ENCODE measurements at regions not wholly inside any gene's neighbourhood (a gene's known extent, or its start where the extent isn't known, plus 50 kb on each side); places are given as distances from the start of the nearest gene placed in this dataset.

DNA sequence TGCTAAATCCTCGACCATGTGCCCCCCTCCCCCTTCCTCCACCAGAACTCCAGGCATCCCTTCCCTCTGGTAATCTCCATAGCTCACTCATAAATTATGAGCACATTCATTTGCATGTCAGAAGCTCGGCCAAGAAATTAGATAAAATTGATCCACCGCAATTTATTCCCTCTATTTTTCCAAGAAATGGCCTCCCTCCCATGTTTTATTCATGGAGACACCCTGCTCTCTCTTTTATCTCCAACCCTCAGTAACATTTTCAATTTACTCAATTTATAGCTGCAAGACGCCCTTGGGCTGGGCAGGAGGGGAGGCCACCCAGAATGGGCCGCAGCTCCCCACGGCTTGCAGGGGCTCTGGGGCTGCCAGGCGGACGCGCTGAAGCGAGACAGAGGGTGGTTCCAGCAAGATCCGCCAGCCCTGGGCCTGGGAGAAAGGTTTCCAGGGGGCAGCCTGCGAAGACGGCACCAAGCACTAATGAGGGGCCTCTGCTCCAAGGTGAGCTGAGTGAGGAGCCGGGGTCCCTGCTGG, 54.7 kb upstream of the ZNF423 start:
- DNase-seq: no peak
- no peak for ATAC-seq

DNA sequence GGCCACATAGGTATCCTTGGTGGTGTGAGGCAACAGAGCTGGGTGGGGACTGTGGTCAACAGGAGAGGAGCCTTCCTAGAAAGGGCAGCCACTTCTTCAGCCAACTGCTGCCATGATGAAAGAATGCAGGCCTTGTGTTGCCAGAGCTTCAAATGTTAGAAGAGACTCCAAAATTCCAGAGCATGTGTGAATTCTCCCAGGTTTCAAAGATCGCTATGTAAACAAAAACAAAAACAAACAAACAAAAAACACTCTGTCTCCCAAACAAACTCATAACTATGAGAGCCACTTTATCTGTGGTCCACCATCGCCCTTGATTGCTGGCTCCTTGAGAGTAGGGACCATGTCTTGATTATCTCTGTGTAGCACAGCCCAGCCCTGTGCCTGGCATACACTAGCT, 55.5 kb upstream of the ZNF423 start:
- ATAC-seq (no peak), DNase-seq (no peak)

DNA sequence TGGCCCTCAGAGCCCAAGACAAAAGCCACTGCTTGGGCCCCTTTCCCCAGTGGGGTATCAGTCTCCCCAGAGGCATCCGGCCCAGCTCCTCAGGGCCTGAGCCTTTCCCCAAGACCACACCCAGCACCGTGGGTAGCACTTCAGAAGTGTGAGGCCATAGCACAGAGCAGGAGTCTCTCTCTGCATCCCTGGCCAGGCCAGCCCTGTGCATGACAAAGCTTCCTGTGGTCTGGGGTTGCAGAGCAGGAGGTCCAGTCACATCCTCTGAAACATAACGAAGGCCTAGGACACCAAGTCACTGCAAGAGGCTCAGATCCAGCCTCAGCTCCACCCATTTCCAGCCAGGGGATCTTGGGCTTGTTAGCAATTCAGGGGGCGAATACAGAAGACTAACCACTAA, 56.8 kb upstream of the ZNF423 start:
- no peak for ATAC-seq
- DNase-seq: no peak

DNA sequence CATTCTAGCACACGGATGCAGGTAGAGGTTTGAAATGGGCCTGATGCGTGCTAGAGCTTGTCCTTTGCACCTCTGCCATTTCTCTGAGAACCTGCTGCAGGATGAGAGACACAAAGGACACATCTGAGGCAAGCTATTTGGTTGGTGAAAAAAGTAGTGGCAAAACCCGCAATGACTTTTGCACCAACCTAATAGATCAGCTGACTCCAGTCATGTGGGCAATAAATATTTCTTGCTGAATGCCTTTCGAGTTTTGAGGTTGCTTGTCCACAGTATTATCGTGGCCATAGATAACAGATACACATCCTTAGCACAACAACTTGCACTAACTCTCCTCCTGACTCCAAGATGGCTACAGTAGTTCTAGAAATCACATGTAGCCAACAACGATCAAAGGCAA, 57.8 kb upstream of the ZNF423 start:
- ATAC-seq: no peak
- no peak for DNase-seq

DNA sequence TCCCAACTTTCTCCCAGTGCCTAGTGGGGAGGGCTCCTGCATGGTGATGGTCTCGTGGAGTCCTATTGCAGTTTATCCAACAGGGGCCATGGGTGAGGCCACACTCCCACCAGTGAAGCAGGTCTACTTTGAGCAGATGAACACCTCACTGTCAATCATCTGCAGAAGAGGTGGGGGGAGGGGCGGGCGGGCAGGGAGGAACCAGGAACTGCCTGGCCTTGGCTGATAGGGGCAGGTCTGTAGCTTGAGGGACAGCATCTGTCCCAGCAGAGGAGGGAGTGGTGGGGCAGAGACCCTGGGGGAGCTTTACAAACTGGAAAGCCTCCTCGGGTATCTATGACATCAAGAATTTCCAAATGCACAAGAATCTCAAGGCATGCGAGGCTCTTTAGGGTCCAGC, 58.7 kb upstream of the ZNF423 start:
- ATAC-seq (no peak), DNase-seq (no peak)

DNA sequence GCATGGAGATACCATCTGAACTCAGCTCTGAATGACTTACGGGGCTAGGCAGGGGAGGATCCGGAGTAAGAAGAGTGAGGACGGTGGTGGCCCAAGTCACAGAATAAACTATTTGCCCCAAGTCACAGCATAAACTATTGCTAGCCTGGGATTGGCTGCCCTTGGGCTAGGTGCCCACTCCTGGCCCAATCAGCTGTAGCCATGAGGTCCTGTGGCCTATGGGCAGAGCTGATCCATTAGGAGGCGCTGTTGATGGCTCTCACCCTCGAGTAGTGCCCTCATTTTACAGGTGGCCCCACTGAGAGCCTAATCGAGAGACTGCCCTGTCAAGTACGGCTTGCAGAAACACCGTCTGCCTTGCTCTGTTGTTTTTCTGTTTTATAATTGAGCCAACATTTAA, 62.3 kb upstream of the ZNF423 start:
- DNase-seq (no peak), ATAC-seq (no peak)

DNA sequence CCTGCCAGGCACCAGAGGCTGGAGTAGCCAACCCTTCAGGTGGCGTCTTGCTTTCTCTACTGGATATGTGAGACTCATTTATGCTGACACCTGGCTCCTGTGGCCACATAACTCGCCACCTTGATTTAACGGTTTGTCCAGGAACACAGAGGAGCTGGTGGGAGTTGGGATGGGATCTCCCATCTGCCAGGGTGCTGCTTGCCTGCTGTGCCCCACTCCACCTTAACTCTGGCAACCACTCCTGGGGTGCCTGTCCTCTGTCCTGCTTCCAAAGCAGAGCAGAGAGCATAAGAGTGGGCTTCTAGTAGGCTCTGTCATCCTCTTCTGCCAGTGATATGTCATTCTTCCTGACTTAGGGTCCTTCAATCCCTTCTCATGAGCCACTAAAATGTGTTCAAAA, 63.4 kb upstream of the ZNF423 start:
- ATAC-seq (no peak), DNase-seq (no peak)

DNA sequence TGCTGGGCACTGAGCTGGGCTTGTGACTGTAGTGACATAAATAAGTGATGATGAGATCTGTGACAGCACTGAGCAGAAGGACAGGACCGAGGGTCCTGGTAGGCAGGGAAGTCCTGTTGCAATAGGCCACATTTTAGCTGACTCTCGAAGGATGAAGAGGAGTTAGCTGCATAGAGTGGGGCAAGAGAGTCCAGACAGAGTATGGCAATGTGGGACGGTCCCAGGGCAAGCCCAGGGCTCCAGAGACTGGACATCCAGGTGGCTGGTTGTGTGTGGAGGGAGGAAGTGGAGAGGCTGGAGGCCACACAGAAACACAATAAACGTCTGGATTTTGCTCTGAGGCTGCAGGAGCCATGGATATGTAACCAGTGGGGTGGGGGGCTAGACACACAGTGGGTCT, 64.5 kb upstream of the ZNF423 start:
- ATAC-seq: no peak
- no peak for DNase-seq

DNA sequence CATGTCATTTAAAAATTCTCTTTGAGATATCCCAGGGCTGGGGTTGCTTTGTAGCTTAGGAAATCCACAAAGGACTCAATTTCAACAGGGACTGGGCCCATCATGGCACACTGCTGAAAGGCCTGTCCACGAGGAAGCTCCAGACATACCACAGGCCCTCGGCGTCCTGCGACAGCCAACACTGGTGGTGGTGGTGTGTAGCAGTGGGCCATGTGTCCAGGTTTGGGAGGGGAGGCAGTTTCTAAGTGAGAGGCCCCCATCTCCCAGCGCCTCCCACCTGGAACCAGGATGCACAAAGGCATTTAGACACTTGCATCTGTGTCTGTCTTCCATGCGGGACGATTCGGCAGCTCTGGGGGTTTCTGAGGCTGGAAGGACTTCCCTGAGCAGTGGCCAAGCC, 65.2 kb upstream of the ZNF423 start:
- DNase-seq (no peak), ATAC-seq (no peak)

DNA sequence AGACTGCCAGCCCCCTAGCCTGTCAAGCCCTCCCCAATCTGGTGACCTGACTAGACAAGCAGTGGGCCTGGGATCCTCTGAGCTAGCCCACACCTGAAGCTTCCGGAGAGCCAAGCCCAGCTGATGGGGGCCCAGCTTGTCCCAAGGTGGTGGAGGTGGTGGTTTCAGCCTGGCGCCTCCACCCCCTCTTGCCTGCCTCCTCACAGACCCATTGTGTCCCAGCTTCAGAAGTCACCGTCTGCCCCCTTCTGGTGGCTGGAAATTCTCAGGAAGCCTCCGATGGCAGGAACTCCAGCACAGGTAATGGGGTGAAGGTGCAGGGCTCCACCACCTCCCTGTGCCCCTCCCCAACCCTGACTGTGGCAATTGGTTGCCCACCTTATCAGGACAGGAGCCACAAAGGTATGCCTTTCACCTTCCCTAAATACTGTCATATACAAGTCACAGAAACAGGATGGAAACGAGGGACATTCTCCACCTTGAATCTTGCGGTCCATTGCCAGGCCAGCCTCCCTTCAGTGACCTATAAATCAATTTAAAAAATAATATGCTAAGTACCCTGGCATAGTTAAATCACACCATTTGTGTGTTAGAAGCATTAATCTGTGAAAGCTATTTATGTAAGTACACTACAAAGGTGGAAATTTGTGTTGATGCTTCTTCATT, 66.0 kb upstream of the ZNF423 start:
- ATAC-seq: peak; percentile 30
- DNase-seq: peak; percentile 41

DNA sequence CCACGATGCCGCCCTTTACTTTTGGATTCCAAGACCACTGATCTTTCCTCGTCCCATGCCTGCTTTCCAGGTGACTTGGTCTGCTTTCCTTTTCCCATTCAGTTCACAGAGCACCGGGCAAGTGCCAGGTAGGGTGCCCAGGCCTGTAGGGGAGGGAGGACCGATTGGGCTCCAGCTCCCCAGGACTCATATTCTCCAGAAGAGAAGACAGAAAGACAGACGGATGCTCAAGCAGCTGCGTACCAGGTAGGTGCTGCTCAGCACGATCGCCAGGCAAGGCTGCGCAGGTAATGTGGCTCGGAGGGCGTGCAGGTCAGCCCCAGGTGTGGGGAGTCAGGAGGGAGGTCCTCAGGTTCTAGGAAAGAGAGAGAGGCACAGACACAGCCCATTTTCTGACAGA, 67.5 kb upstream of the ZNF423 start:
- DNase-seq: no peak
- no peak for ATAC-seq

DNA sequence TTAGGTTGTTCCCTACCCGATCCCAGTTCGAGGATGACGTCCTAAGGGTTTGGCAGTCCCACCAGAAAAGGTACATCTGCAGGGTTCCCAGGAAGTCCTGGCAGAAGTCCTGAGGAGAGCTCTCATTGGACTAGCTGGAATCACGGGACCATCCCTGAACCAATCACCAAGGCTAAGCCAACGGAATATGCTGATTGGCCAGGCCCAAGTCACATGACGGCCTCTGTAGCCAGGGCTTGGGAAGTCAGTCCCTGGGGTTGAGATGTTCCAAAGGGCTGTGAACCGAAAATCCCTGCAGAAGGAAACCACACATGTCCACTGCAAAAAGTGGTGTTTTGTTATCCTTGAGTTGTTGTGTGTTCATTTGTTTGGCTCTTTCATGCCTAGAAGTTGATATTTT, 68.2 kb upstream of the ZNF423 start:
- ATAC-seq: no peak
- DNase-seq: no peak

DNA sequence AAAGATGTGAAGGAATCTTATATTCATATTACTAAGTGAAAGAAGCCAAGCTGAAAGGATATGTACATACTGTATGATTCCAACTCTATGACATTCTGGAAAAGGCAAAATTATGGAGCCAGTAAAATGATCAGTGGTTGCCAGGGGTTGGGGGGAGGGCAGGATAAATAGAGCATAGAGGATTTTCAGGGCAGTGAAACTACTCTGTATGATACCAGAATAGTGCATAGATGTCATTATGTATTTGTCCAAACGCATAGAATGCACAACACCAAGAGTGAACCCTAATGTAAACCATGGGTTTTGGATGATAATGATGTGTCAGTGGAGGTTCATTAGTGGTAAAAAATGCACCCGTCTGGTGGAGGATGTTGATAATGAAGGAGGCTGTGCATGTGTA, 71.0 kb upstream of the ZNF423 start:
- ATAC-seq (no peak), DNase-seq (no peak)

DNA sequence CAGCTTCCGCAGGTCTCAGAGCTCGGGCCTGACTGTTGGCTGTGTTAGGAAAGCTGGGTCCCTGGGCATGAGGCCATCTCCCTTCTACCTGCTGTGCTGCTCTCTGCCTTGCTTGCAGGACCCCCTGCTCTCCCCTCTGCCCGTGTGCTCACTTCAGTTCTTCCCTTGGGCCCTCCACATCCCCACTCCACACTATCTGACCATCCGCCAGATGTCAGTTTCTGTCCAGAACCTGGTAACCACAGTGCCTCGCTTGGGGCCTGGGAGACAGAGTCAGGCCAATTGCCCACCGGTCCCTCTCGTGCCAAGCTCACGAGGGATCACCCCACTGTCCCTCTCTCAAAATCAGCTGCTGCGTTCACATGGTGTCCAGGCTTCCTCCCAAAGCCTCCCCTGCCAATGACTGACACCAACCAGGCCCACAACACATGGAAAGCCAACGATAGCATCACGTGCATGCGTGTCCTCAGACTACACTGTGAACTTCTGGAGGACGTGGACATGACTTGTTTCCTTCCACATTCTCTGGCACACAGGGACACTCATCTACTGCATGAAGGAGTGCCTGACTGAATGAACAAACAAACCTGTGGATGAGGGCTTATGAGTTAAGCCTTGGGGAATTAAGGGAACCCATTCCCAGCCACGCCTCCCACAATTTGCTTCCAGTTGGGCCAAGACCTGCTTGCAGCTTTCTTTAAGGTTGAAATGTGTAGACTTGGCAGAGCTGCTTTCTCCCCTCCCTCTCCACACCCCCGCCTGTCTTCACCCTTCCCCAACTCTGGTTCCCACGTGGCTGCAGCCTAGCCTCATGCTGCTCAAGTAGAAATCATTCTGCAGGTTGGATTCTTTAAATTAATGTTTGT, 72.5 kb upstream of the ZNF423 start:
- DNase-seq (no peak), ATAC-seq (no peak)

DNA sequence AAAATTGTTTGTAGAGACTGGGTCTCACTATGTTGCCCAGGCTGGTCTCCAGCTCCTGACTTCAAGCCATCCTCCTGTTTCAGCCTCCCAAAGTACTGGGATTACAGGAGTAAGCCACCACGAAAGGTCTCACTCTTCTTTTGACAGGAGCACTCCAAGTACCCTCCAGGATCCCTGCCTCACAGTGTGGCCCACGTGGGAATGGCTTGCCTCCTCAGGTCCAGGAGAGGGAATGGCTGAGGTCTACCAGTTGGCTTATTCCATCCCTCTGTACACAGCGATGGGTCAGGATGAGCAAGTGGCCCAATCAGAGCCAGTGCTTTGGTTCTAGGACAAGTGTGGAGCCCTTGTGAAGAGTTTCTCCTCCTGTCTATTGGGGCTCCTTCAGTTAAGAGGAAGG, 73.7 kb upstream of the ZNF423 start:
- ATAC-seq (no peak), DNase-seq (no peak)

DNA sequence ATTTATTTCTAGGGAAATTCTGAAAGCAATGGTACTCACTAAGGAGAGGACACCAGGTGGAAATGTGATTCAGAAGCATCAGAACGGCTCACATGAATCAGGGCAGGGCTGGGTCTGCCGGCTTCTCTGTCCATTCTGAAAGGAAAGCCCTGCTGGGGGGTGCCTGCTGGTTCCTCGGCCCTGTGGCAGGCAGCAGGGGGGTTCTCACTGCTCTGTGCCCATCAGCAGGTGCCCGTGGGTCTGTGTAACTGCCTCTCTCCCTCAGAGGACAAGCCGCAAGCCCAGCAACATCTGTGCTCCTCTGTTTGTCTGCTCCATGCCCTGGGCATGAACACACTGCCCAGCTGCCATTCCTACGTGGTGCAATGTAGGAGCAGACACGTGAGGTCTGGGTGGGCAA, 74.9 kb upstream of the ZNF423 start:
- no peak for ATAC-seq
- DNase-seq: no peak

DNA sequence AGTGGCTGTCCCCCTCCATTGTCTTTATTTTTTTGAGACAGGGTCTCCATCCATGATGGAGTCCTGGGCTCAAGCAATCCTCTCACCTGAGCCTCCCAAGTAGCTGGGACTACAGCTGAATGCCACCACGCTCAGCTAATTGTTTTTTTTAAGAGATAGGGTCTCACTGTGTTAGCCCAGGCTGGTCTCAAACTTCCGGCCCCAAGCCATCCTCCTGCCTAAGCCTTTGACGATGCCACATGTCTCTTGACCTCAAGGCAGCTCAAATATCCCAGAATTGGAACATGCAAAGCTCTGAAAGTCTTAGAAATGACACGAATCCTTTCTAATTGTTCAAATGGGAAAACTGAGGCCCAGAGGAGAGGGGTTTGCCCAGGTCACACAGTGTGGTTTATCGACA, 75.4 kb upstream of the ZNF423 start:
- DNase-seq: no peak
- no peak for ATAC-seq

DNA sequence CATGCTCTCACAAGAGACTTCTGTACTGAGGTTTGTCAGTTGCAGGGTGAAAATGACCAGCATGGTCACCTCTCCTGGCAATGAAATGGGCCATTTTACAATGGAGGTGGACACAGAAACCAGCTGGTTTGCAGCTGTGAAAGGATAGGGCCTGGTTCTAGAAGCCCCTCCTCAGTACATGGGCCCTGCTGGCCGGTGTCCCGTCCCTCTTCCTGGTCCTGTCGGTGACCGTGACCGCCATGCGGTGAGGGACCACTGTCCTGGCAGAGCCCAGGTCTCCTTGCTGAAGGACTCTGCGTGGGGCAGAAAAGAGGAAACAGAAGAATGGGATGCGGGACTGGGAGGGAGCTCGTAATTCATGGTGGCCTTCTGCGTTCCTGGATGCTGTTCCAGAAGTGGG, 76.0 kb upstream of the ZNF423 start:
- ATAC-seq (no peak), DNase-seq (no peak)

DNA sequence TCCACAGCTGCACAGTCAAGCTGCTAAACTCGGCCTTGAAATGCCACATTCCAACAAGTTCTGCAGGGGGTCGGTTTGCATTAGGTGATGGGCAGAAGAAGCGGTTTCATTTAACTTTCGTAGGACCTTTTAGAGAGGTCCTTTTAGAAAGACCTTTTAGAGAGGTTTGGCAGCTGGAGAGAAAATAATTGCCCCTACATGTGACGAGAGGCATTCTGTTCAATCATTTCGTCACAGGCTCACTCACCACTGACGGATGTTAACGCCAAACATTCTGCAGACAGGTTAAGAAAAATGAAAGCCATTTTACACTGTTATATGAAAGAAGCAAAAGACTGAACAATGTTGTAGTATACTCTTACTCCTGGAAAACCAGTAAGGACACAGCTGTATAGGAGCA, 76.5 kb upstream of the ZNF423 start:
- ATAC-seq: no peak
- DNase-seq: no peak

DNA sequence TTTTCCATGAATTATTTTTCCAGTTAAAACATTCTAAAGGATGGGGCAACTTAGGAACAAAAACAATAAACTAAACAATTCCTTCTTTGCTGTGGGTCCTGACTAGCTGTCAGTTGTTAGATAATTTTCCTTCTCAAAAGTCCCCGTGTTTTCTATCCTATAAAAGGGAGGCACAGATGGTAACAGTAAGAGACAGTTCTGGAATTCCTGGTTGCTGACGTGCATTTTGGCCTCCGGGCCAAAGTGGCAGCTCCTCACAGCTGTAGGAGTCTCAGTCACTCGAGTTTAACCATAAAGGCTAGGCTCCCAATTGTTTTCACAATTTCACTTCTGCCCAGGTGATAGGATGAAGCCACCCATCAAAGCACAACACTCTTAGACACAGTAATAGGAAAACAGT, 77.0 kb upstream of the ZNF423 start:
- ATAC-seq: no peak
- DNase-seq: no peak

DNA sequence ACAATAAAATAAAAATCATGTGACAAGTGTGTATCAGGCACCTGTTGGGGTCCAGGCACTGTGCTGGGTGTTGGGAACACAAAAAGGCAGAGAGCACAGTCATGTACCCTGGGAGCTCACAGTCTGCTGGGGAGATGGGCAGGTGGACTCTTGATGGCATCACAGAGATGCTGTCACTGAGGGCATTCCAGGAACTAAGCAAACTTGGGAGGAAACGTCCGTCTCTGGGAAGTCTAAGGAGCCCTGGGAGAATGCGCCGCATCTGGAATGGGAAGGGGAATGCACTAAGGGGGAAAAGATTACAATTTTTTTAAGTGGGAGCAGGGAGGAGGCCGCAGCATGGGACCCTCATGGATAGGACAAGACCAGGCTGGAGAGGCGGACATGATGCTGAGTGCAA, 80.9 kb upstream of the ZNF423 start:
- ATAC-seq: no peak
- no peak for DNase-seq

DNA sequence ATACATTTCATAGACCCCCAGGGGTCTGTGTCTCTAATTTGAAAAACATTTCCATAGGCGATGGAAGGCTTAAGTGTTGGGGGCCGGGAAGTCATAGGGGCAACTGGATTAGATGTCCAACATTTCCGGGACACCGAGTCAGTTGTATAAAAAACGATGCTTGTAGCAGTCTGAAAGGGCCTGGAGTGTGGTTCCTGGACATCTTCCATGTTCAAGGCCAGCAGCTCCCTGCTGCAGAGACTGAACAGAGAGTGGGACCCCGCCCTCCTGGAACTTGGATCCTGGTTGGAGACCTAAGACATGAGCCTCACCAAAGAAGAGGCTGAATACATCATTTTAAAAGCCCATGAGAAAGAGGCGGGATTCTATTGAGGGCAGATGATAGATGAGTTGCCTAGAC, 82.0 kb upstream of the ZNF423 start:
- no peak for DNase-seq
- no peak for ATAC-seq

DNA sequence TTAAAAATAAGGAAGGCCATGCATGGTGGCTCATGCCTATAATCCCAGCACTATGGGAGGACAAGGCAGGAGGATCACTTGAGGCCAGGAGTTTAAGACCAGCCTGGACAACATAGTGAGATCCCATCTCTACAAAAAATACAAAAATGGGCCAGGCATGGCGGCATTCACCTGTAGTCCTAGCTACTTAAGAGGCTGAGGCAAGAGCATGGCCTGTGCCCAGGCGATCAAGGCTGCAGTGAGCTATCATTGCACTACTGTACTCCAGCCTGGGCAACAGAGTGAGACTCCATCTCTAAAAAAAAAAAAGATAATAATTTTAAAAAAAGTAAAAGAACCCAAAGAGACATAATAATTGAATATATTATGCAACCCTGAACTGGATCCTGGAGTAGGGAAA, 83.6 kb upstream of the ZNF423 start:
- no peak for DNase-seq
- no peak for ATAC-seq

Data from stimulated activated naive CD8-positive, alpha-beta T cell treated with anti-CD3 and anti-CD28 coated beads, Interleukin-15, Interleukin-2, amounts not matched to agents 100 U/mL and 50 U/mL, for 24 hours (primary cell).